Skeletal muscle tissue (tissue), 3 donors: ENCODE measurements at regions not wholly inside any gene's neighbourhood (a gene's known extent, or its start where the extent isn't known, plus 50 kb on each side); places are given as distances from the start of the nearest gene placed in this dataset.

Source experiments
- H3K27ac ChIP-seq: one replicate; pipeline ENCODE4 v1.7.0; 2013; ENCODE audit warnings: mild to moderate bottlenecking, low read depth, low read length, inconsistent platforms
- H3K27me3 ChIP-seq, 3 donors: one replicate each; pipeline ENCODE4 v1.7.0; 2013; ENCODE audit warnings: low read length in 3 of 3; ENCODE audit not compliant: control insufficient read depth in 3 of 3, insufficient read depth in 3 of 3
- H3K36me3 ChIP-seq, 3 donors: one replicate each; pipeline ENCODE4 v1.7.0; 2013; ENCODE audit warnings: low read length in 3 of 3; ENCODE audit not compliant: control insufficient read depth in 3 of 3, insufficient read depth in 3 of 3
- H3K4me1 ChIP-seq, 3 donors: one replicate each; pipeline ENCODE4 v1.7.0; 2013; ENCODE audit warnings: low read length in 3 of 3, mild to moderate bottlenecking in 3 of 3; ENCODE audit not compliant: control insufficient read depth in 3 of 3, insufficient read depth in 3 of 3
- H3K4me3 ChIP-seq, 3 donors: one replicate each; pipeline ENCODE4 v1.7.0; 2013; ENCODE audit warnings: low read length in 3 of 3
- H3K9ac ChIP-seq, 3 donors: one replicate each; pipeline ENCODE4 v1.7.0; 2013; ENCODE audit warnings: low read length in 3 of 3, mild to moderate bottlenecking in 3 of 3, moderate library complexity in 2 of 3, low read depth in 1 of 3
- H3K9me3 ChIP-seq, 3 donors: one replicate each; pipeline ENCODE4 v1.7.0; 2013; ENCODE audit warnings: low read length in 3 of 3; ENCODE audit not compliant: control insufficient read depth in 3 of 3
- donor health status: Osteomylitis.

DNA sequence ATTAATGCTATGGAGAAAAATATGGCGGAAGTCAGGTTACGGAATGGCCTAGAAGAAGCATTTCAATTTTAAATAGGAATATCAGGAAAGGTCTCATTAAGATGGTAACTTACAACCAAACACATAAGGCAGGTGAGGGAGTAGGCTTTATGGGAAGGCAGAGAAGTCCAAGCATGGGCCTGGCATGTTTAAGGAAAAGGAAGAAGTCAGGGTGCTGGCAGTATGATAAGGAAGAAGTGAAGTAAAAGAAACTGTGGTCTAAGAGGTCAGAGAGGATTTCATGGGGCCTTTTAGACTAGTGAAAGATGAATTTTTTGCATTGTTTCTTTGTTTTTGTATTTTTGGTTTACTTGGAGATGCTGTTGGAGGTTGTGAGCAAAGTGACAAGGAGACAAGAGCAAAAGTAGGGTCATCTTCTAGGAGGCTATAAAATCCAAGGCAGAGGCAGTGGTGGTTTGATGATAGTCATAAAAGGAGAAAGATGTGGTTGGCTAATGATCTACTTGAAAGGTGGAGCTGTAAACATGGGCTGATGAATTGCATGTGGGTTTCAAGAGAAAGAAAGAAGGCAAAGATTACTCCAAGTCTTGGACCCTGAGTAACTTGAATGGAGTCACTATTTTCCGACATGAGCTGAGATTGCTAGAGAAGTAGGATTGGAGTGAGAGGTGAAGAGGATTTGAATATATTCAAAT lies 354.3 kb downstream of the GPD2 start:
- Histone ChIP-seq H3K4me3 (no peak overlapping the region), H3K9ac (no peak overlapping the region), H3K27ac (no peak overlapping the region), H3K27me3 (no peaks in the 10 kb centered on the region), H3K36me3 (no peaks in the 10 kb centered on the region), H3K4me1 (peaks cover 0 to 4% (median 0%) of the 10 kb centered on the region in 3 donors), H3K9me3 (no peaks in the 10 kb centered on the region)

DNA sequence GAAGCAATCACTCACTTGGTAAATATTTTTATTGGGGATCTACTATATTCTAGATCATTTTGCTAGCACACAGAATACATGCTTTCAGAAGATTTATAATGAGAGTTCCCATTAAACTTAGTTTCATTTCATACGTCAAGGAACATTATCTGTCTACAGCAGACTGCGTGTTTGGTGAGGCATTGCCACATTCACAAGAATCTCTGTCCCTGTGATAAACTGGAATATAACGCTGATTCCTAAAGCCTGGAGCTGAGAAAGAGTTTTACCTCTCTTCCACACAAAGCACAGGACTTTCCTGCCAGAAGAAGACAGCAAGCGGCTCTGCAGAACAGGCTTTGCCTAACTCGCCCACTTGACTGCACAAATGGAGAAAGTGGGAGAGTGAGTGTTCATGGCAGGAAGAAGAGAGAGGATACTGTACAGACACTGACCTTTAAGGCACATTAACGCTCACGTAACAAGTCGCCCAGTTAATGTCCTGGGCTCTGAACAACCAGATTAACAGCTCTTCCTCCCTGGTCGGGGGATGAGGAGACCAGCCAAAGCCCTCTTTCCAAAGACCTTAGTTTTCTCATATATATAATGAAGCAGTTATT lies 356.2 kb downstream of the GPD2 start:
- Histone ChIP-seq H3K4me1 (peaks cover 0 to 4% (median 0%) of the 10 kb centered on the region in 3 donors), H3K36me3 (no peaks in the 10 kb centered on the region), H3K9ac (no peak overlapping the region), H3K27ac (no peak overlapping the region), H3K4me3 (peak overlapping the region in 2 of 3 donors; percentile 16 to 23), H3K27me3 (no peaks in the 10 kb centered on the region), H3K9me3 (no peaks in the 10 kb centered on the region)

DNA sequence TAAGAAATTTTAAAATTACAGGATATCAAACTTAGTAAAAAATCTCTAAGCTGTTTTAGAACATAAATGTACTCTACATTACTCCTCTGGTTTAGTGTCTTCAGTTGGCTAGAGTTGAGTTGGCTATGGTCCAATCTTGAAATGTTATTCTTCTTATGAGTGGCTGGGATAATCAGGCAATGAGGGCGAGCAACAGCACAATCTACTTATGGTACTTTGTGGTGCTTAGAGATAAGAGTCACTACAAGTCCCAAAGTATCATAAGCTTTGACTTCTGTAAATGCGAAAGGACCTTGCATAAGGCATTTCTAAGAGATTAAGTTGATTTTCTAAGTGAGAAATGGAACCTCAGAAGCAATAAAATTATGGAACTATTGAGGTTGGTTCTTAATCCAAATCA lies 361.7 kb downstream of the GPD2 start:
- no peaks in the 10 kb centered on the region for H3K4me1 ChIP-seq
- H3K9ac ChIP-seq, result no peak overlapping the region
- H3K4me3 ChIP-seq, result no peak overlapping the region
- H3K36me3 ChIP-seq, result no peaks in the 10 kb centered on the region
- no peak overlapping the region for H3K27ac ChIP-seq
- H3K27me3 ChIP-seq, result no peaks in the 10 kb centered on the region
- no peaks in the 10 kb centered on the region for H3K9me3 ChIP-seq

DNA sequence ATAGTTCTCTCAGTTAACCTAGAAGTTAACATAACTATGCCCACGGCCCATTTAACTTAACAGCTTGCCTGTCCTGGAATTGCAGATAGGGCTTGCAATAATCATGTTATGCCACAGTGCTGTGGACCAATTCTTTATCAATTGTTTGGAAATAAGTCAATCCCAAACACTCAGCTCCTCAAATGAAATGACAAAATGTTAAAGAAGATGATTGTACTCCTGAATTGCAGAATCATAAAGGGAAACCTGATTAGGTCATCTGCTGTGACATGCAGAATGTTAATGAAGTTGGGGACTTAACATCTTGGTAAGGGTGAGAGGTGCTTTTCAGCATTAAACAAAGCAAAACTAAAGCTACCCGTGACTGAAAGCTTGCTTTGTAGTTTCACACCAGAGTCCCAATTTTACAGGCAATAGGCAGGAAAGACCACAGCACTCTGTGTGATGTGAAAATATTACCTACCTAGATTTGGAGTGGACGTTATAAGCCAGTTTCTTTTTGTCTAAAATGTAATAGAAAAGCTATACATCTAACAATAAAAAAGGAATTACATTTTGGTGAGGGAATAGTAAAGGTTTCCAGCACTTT lies 364.0 kb downstream of the GPD2 start:
- H3K36me3 ChIP-seq, result no peaks in the 10 kb centered on the region
- H3K9ac ChIP-seq, result peak overlapping the region; percentile 22 to 52 (median 29)
- H3K27me3 ChIP-seq, result no peaks in the 10 kb centered on the region
- H3K9me3 ChIP-seq, result no peaks in the 10 kb centered on the region
- H3K4me3 ChIP-seq, result peak overlapping the region in 2 of 3 donors; percentile 4 to 46
- no peak overlapping the region for H3K27ac ChIP-seq
- H3K4me1 ChIP-seq, result no peaks in the 10 kb centered on the region

DNA sequence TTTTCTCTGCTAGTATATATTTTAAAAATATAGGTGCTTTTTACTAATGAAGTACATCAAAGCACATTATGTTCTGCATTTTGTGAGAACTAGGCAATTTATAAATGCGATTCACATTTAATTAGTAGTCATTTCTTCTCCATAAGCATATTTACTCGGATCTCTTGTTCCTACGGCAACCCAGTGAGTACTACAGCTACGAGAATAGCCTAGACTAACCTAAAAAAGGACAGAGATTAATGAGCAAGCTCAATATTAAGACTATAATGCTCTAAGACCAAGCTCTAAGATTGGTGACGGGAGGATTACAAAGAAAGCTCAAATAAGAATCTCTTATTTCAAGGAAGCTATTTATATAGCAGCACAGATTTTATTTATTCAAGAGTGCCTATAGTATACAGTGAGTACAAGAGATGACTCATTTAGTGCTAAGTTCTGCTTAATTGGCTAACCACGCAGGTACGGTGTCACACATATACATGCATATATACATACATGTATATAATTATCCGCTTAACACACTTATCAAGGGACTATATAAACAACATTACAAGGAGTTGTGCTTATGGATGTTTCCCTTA lies 364.7 kb downstream of the GPD2 start:
- H3K4me3 ChIP-seq, result peak overlapping the region; percentile 4 to 46 (median 24)
- H3K4me1 ChIP-seq, result no peaks in the 10 kb centered on the region
- no peak overlapping the region for H3K27ac ChIP-seq
- H3K9ac ChIP-seq, result peak overlapping the region in 2 of 3 donors; percentile 29 to 52
- H3K27me3 ChIP-seq, result no peaks in the 10 kb centered on the region
- no peaks in the 10 kb centered on the region for H3K36me3 ChIP-seq
- no peaks in the 10 kb centered on the region for H3K9me3 ChIP-seq

DNA sequence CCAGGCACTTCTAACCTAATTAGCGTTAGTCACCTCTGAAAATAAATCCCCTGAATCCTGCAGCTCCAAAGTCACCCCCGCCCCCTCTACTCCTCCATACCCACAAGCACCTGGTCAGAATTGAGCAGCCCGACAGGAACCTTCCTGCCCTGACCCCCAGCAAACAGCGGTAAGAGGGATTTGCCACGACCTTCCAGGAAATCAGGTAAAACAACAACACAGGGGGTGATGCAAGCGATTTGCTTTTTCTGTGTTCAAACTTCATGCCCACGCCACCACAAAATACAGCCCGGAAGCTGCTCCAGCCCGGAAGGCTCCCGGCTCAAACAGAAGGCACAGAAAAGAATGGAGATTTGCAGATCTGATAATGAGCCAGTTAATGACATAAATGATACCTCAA lies 367.1 kb downstream of the GPD2 start:
- Histone ChIP-seq H3K36me3 (no peaks in the 10 kb centered on the region), H3K27me3 (no peaks in the 10 kb centered on the region), H3K27ac (no peak overlapping the region), H3K4me1 (no peaks in the 10 kb centered on the region), H3K9me3 (no peaks in the 10 kb centered on the region), H3K9ac (no peak overlapping the region), H3K4me3 (no peak overlapping the region)

DNA sequence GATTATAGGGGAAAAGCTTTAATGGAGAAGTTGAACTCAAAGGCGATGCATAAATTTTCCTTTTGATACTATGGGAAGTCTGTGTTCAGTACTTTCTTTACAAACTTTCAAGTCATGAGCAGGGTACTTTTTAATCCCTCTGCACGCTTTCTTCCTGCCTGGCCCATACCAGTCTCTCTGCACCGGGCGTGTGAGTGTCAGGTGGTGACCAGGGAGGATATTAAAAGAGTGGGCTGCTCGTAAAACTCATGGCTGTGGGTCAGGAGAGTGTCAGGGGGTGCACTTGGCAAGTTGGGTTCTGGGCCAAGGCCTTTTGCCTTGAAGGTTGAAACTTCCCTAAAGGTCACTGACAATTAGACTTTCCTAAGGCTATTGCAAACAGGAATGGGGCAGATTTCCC lies 367.8 kb downstream of the GPD2 start:
- no peak overlapping the region for H3K9ac ChIP-seq
- H3K4me1 ChIP-seq, result no peaks in the 10 kb centered on the region
- H3K27me3 ChIP-seq, result no peaks in the 10 kb centered on the region
- H3K4me3 ChIP-seq, result no peak overlapping the region
- no peak overlapping the region for H3K27ac ChIP-seq
- H3K9me3 ChIP-seq, result no peaks in the 10 kb centered on the region
- no peaks in the 10 kb centered on the region for H3K36me3 ChIP-seq

DNA sequence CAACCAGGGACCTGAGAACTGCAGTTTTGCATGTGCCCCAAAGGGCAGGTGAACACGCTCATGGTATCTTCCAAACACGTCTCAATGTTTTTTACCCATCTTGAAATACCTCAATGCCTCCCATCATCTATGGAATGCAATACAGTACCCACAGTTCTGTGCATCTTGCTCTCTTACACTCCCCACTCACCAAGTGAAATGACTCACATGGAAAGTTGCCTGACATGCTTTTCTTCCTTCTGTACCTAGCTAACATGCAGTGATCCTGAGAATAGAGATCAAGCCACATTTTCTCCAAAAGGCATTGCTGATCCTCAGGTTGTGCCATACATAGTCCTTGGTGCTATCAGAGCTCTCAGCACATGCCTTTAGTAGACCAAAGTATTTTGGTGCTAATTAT lies 373.9 kb downstream of the GPD2 start:
- Histone ChIP-seq H3K9me3 (no peaks in the 10 kb centered on the region), H3K27ac (no peak overlapping the region), H3K4me1 (no peaks in the 10 kb centered on the region), H3K27me3 (no peaks in the 10 kb centered on the region), H3K36me3 (no peaks in the 10 kb centered on the region), H3K4me3 (no peak overlapping the region), H3K9ac (no peak overlapping the region)

DNA sequence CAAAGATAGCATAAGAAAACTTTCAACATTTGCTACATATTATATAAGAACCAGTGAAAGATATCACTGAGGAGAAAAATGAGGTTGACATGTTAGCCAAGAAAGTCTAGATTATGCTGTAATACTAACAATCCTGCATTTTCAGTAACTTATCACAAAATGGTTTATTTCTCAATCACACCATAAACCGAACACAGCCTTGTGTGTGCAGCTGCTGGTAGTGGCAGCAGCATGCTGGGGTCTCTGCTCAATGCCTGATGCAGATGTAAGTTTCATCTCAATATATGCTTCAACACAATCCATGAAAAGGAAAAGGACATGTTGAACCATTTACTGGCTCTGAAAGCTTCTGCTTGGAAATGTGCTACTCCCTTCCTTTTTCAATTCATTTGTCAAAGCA lies 376.3 kb downstream of the GPD2 start:
- Histone ChIP-seq H3K27me3 (no peaks in the 10 kb centered on the region), H3K4me1 (no peaks in the 10 kb centered on the region), H3K9ac (no peak overlapping the region), H3K36me3 (no peaks in the 10 kb centered on the region), H3K4me3 (no peak overlapping the region), H3K27ac (no peak overlapping the region), H3K9me3 (no peaks in the 10 kb centered on the region)

DNA sequence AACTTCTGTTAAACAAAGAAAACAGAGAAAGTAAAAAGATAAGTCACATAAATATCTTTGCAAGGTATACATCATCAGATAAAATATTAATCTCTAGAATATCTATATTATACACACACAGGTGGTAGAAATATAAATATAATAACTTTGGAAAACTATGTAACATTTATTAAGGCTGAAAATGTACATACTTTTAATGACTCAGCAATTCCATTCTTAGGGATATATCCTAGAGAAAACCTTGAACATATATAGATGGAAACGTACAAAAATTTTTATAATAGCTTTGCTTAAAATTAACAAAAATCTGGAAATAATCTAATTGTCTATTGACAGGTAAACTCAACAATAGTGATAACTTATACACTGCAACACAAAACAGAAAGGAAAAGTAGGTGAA lies 381.3 kb downstream of the GPD2 start:
- Histone ChIP-seq H3K4me3 (no peak overlapping the region), H3K9me3 (no peaks in the 10 kb centered on the region), H3K27ac (no peak overlapping the region), H3K27me3 (no peaks in the 10 kb centered on the region), H3K36me3 (no peaks in the 10 kb centered on the region), H3K4me1 (no peaks in the 10 kb centered on the region), H3K9ac (no peak overlapping the region)
